Prostate gland (tissue), 2 donors: ENCODE measurements at regions not wholly inside any gene's neighbourhood (a gene's known extent, or its start where the extent isn't known, plus 50 kb on each side); places are given as distances from the start of the nearest gene placed in this dataset.

ENCODE experiments used
- CTCF ChIP-seq, 4 experiments: fragments of 200-600 bp in 2 of 4; fragments of 450-650 bp in 2 of 4; sonication (generic) in 2 of 4; IDR thresholded peaks; 1 replicate in 3 of 4; 2 replicates in 1 of 4; pipeline ENCODE4 v1.5.1; 2016 to 2019; ENCODE audit warnings: antibody characterized with exemption in 4 of 4, mild to moderate bottlenecking in 2 of 4, moderate library complexity in 2 of 4
- POLR2A ChIP-seq: fragments of 450-650 bp; IDR thresholded peaks from one replicate; pipeline ENCODE4 v1.6.1; 2016; ENCODE audit warnings: antibody characterized with exemption, mild to moderate bottlenecking

DNA sequence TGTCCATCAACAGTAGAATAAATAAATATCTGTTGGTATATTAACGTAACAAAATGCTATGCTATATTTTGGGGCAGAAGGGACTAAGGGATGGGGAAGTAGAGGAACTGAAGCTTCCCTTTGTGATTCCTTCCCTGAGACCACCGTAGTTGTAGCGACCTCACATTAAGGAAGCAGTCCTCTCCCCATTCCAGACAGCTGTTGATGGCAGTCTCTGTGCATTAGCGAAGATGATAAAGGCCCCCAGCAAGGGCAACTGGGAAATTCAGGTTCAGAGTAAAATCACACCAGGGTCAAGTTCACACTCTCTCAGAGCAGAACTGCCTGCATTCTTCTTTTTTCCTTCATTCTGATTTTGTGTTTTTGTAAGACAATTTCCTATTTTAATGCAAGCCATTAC lies 259.0 kb downstream of the MEX3B start:
- TF ChIP-seq POLR2A (no peak), CTCF (IDR thresholded peaks at IDR 0.05) (no peak)
